Mucosa of descending colon (tissue), 3 donors: ENCODE measurements at regions not wholly inside any gene's neighbourhood (a gene's known extent, or its start where the extent isn't known, plus 50 kb on each side); places are given as distances from the start of the nearest gene placed in this dataset.

Experiments used
- ATAC-seq: fragments of 200-7000 bp; cut with Tn5 transposase; one replicate; pipeline ENCODE4 v1.9.1; 2020; ENCODE audit warnings: mild to moderate bottlenecking, moderate library complexity
- DNase-seq, 3 donors: peaks; one replicate each; pipeline ENCODE4 v3.0.0-alpha.2; 2020
- H3K36me3 ChIP-seq: fragments of 200-600 bp; one replicate; pipeline ENCODE4 v1.8.0; 2021; ENCODE audit warnings: low read depth, mild to moderate bottlenecking
- H3K4me1 ChIP-seq: fragments of 200-600 bp; one replicate; pipeline ENCODE4 v1.8.0; 2021; ENCODE audit warnings: low read depth, mild to moderate bottlenecking
- H3K4me3 ChIP-seq: fragments of 200-600 bp; one replicate; pipeline ENCODE4 v1.8.0; 2021; ENCODE audit warnings: mild to moderate bottlenecking
- H3K9me3 ChIP-seq: fragments of 200-600 bp; one replicate; pipeline ENCODE4 v1.8.0; 2021; ENCODE audit warnings: mild to moderate bottlenecking
- CTCF ChIP-seq: fragments of 200-600 bp; IDR thresholded peaks from one replicate; pipeline ENCODE4 v1.8.0; 2022; ENCODE audit warnings: antibody characterized with exemption, mild to moderate bottlenecking
- intact Hi-C, 2 donors: fragments of 100-400 bp; cut with DNase I in 1 of 2; cut with micrococcal nuclease in 1 of 2; formaldehyde crosslinking; loops; one replicate each; pipeline versions ENCODE4 v1.11.0 to v1.11.1; 2022; cut with DNase I, micrococcal nuclease
- donor health status: DM: no; HTN: no; CAD: no; lungs with moderate emphysema.
- donor health status: DM: no; HTN: no; CAD: no.
- donor health status: DM: no; HTN: yes; CAD: no.

GRCh38 chr7:21276471-21277035 lies 151.3 kb upstream of the SP4 start:
- ATAC-seq (no peak), DNase-seq (no peak)
- intact Hi-C loops = no loop called here
- no peak for TF ChIP-seq CTCF
- Histone ChIP-seq H3K9me3 (no peaks in the 10 kb centered on the region), H3K4me1 (no peaks in the 10 kb centered on the region), H3K36me3 (no peaks in the 10 kb centered on the region), H3K4me3 (no peak overlapping the region)

- intact Hi-C loops = no loop called here
- H3K36me3 ChIP-seq = no peaks in the 10 kb centered on the region
- no peak for ATAC-seq
- TF ChIP-seq CTCF = no peak
- H3K9me3 ChIP-seq = no peaks in the 10 kb centered on the region
- no peak overlapping the region for H3K4me3 ChIP-seq
- DNase-seq = no peak
- H3K4me1 ChIP-seq = no peaks in the 10 kb centered on the region
Observed at GRCh38 chr7:21278944-21279343, 148.9 kb upstream of the SP4 start.

- intact Hi-C loops = no loop called here
- H3K36me3 ChIP-seq = no peaks in the 10 kb centered on the region
- DNase-seq (no peak), ATAC-seq (no peak)
- H3K4me3 ChIP-seq = no peak overlapping the region
- H3K4me1 ChIP-seq = no peaks in the 10 kb centered on the region
- no peak for TF ChIP-seq CTCF
- no peaks in the 10 kb centered on the region for H3K9me3 ChIP-seq
Observed at GRCh38 chr7:21281193-21281592, 146.7 kb upstream of the SP4 start.

- no peak for TF ChIP-seq CTCF
- Histone ChIP-seq H3K4me3 (no peak overlapping the region), H3K9me3 (no peaks in the 10 kb centered on the region), H3K36me3 (no peaks in the 10 kb centered on the region), H3K4me1 (no peaks in the 10 kb centered on the region)
- no peak for DNase-seq
- ATAC-seq = no peak
- intact Hi-C loops = no loop called here
Observed at GRCh38 chr7:21293771-21294170, 134.1 kb upstream of the SP4 start.

- ATAC-seq (no peak), DNase-seq (no peak)
- H3K36me3 ChIP-seq = no peaks in the 10 kb centered on the region
- TF ChIP-seq CTCF = no peak
- H3K4me1 ChIP-seq = no peaks in the 10 kb centered on the region
- H3K4me3 ChIP-seq = no peak overlapping the region
- no peaks in the 10 kb centered on the region for H3K9me3 ChIP-seq
- intact Hi-C loops = no loop called here
Observed at GRCh38 chr7:21299766-21300165, 128.1 kb upstream of the SP4 start.

GRCh38 chr7:21300692-21301091 lies 127.2 kb upstream of the SP4 start:
- DNase-seq (no peak), ATAC-seq (no peak)
- Histone ChIP-seq H3K36me3 (no peaks in the 10 kb centered on the region), H3K4me3 (no peak overlapping the region), H3K4me1 (no peaks in the 10 kb centered on the region), H3K9me3 (no peaks in the 10 kb centered on the region)
- intact Hi-C loops = no loop called here
- TF ChIP-seq CTCF = no peak
